ENCODE measurements at regions not wholly inside any gene's neighbourhood (a gene's known extent, or its start where the extent isn't known, plus 50 kb on each side); places are given as distances from the start of the nearest gene placed in this dataset.
A peak's percentile ranks its signal among the peaks of the same experiment; 100 is the strongest.

DNA sequence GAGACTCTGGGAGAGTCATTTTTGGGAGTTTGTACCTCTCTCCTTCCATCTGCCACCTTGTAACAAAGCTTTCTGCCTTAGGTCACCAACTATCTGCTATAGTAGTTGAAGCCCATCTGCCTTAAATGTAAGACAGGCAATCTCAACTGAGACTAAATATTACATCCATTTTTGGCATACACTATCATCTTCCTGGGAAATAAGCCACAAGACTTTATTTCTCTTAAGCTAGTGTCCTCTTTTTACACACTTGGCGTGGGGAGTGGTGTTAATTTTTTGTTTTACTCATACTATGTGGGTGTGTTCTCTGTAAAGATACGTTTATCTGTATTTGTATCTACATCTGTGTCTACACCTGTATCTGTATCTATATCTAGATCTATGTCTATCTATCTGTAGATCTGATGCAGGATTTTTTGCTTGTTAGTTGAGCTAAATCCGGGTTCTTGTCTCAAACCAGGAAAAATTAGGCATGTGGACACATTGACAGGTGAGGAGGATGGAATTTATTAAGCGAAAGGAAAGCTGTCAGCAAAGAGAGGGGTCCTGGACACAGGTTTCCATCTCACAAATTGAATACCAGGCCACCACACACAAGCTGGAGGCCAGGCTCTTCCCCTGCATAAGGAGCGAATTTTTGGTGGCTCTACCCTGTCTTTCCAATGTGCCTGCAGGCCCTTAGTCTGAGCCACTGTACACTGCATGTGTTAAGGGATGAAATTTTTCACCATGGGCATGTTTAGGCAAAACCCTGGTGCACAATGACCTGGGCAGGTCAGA is 64.8 kb upstream of the RND3 start:
- TF ChIP-seq, protein P1, sequence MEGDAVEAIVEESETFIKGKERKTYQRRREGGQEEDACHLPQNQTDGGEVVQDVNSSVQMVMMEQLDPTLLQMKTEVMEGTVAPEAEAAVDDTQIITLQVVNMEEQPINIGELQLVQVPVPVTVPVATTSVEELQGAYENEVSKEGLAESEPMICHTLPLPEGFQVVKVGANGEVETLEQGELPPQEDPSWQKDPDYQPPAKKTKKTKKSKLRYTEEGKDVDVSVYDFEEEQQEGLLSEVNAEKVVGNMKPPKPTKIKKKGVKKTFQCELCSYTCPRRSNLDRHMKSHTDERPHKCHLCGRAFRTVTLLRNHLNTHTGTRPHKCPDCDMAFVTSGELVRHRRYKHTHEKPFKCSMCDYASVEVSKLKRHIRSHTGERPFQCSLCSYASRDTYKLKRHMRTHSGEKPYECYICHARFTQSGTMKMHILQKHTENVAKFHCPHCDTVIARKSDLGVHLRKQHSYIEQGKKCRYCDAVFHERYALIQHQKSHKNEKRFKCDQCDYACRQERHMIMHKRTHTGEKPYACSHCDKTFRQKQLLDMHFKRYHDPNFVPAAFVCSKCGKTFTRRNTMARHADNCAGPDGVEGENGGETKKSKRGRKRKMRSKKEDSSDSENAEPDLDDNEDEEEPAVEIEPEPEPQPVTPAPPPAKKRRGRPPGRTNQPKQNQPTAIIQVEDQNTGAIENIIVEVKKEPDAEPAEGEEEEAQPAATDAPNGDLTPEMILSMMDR (IDR thresholded peaks at IDR 0.05; ENCODE audit: poor library complexity), result no peak
- TF ChIP-seq EZH2 (IDR thresholded peaks at IDR 0.05; ENCODE audit: borderline replicate concordance) (no peak), EZH2phosphoT487 (IDR thresholded peaks at IDR 0.05; ENCODE audit: low read depth, severe bottlenecking, unreplicated experiment) (no peak)
- Histone ChIP-seq H3K36me3 (replicated peaks; ENCODE audit: insufficient read depth, low read depth) (no peaks in the 10 kb centered on the region), H3K4me2 (no peak overlapping the region), H2AFZ (no peak overlapping the region), H3K27ac (no peak overlapping the region), H3K9me2 (replicated peaks; ENCODE audit: insufficient read depth) (no peaks in the 10 kb centered on the region), H3K4me3 (no peak overlapping the region), H3K4me1 (ENCODE audit: insufficient read depth) (no peaks in the 10 kb centered on the region), H4K20me1 (ENCODE audit: insufficient read depth, poor library complexity, severe bottlenecking) (no peaks in the 10 kb centered on the region), H3K27me3 (no peaks in the 10 kb centered on the region), H3K9me3 (ENCODE audit: low read depth) (no peaks in the 10 kb centered on the region), H3K79me2 (no peaks in the 10 kb centered on the region)
- DNase-seq (ENCODE audit: low spot score), result no peak
- WGBS (ENCODE audit: low lambda C conversion rate, missing lambda C conversion rate), result 93% methylated on average over 5 of the region's 5 CpGs

DNA sequence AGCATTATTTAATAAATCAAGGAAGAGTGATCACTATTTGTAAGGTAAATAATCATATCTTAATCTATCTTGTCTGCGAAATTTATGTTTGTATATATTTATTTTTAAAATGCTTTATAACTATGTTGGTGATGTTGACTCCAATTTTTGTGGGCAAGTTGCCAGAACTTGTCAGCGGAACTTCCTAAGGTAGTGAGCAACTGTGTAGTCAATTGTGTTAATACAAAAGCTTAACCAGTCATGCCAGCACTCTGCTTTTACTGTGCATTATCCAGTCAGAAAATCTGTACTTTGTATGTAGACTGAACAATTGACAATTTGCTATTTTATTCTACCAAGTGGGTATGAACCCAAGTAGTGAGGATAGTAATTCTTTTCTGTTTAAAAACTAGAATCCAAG is 61.9 kb upstream of the RND3 start:
- Histone ChIP-seq H3K9me3 (ENCODE audit: low read depth) (no peaks in the 10 kb centered on the region), H3K9me2 (replicated peaks; ENCODE audit: insufficient read depth) (no peaks in the 10 kb centered on the region), H3K36me3 (replicated peaks; ENCODE audit: insufficient read depth, low read depth) (no peaks in the 10 kb centered on the region), H4K20me1 (ENCODE audit: insufficient read depth, poor library complexity, severe bottlenecking) (no peaks in the 10 kb centered on the region), H3K4me2 (no peak overlapping the region), H2AFZ (no peak overlapping the region), H3K4me1 (ENCODE audit: insufficient read depth) (no peaks in the 10 kb centered on the region), H3K79me2 (no peaks in the 10 kb centered on the region), H3K4me3 (no peak overlapping the region), H3K27ac (no peak overlapping the region), H3K27me3 (no peaks in the 10 kb centered on the region)
- TF ChIP-seq EZH2 (IDR thresholded peaks at IDR 0.05; ENCODE audit: borderline replicate concordance) (no peak), EZH2phosphoT487 (IDR thresholded peaks at IDR 0.05; ENCODE audit: low read depth, severe bottlenecking, unreplicated experiment) (no peak)
- TF ChIP-seq, protein P1 (IDR thresholded peaks at IDR 0.05; ENCODE audit: poor library complexity), result no peak
- no peak for DNase-seq (ENCODE audit: low spot score)
- WGBS (ENCODE audit: low lambda C conversion rate, missing lambda C conversion rate), result 70% methylated on average over 2 of the region's 2 CpGs

DNA sequence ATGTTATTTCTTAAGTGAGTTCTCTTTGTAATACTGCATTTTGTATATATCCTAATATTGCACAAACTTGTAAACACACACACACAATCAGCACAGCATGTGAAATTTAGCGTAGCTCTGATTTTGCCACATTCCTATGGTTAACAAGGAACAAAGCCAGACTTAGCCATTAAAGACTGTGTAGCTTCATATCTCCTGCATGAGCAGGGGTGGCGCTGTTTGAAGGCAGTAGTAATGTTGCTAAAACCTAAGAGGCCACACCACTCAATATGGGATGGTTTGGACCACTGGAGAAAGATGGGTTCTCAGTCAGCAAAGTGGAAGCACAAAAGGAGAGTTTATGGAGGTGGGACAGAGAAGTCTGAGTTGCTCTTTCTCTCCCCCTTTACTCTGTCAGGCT is 61.1 kb upstream of the RND3 start:
- H3K79me2 ChIP-seq, result no peaks in the 10 kb centered on the region
- H3K27me3 ChIP-seq, result no peaks in the 10 kb centered on the region
- no peaks in the 10 kb centered on the region for H3K4me1 ChIP-seq (ENCODE audit: insufficient read depth)
- H3K27ac ChIP-seq, result peak overlapping the region; percentile 0
- DNase-seq (ENCODE audit: low spot score), result peak; percentile 55
- no peak overlapping the region for H2AFZ ChIP-seq
- H3K36me3 ChIP-seq (replicated peaks; ENCODE audit: insufficient read depth, low read depth), result no peaks in the 10 kb centered on the region
- WGBS (ENCODE audit: low lambda C conversion rate, missing lambda C conversion rate), result 56% methylated on average over 2 of the region's 2 CpGs
- no peaks in the 10 kb centered on the region for H3K9me2 ChIP-seq (replicated peaks; ENCODE audit: insufficient read depth)
- H3K4me3 ChIP-seq, result no peak overlapping the region
- TF ChIP-seq, protein P1 (IDR thresholded peaks at IDR 0.05; ENCODE audit: poor library complexity), result peak; percentile 50
- TF ChIP-seq EZH2 (IDR thresholded peaks at IDR 0.05; ENCODE audit: borderline replicate concordance), result no peak
- no peak for TF ChIP-seq EZH2phosphoT487 (IDR thresholded peaks at IDR 0.05; ENCODE audit: low read depth, severe bottlenecking, unreplicated experiment)
- H3K4me2 ChIP-seq, result no peak overlapping the region
- H4K20me1 ChIP-seq (ENCODE audit: insufficient read depth, poor library complexity, severe bottlenecking), result no peaks in the 10 kb centered on the region
- H3K9me3 ChIP-seq (ENCODE audit: low read depth), result no peaks in the 10 kb centered on the region
